Colonic mucosa (tissue), 4 donors: ENCODE measurements at regions not wholly inside any gene's neighbourhood (a gene's known extent, or its start where the extent isn't known, plus 50 kb on each side); places are given as distances from the start of the nearest gene placed in this dataset.

ENCODE experiments used
- DNase-seq: peaks from one replicate; pipeline ENCODE4 v3.0.0-alpha.2; 2020
- H3K27ac ChIP-seq: fragments of 200-600 bp; one replicate; pipeline ENCODE4 v1.8.0; 2021
- H3K27me3 ChIP-seq: fragments of 200-600 bp; one replicate; pipeline ENCODE4 v1.8.0; 2021
- H3K36me3 ChIP-seq: fragments of 200-600 bp; one replicate; pipeline ENCODE4 v1.8.0; 2021
- H3K4me1 ChIP-seq: fragments of 200-600 bp; one replicate; pipeline ENCODE4 v1.8.0; 2021; ENCODE audit warnings: mild to moderate bottlenecking
- H3K4me3 ChIP-seq: fragments of 200-600 bp; one replicate; pipeline ENCODE4 v1.8.0; 2021
- H3K9ac ChIP-seq, 2 donors: one replicate each; pipeline ENCODE4 v1.7.0; 2013; ENCODE audit warnings: control low read depth in 2 of 2, low read depth in 2 of 2, low read length in 2 of 2
- H3K9me3 ChIP-seq: fragments of 200-600 bp; one replicate; pipeline ENCODE4 v1.8.0; 2021
- intact Hi-C: fragments of 100-400 bp; cut with DNase I; formaldehyde crosslinking; loops from one replicate; pipeline ENCODE4 v1.14.1; 2022
- TF ChIP-seq, protein P1 (sequence below): fragments of 200-600 bp; IDR thresholded peaks from one replicate; pipeline ENCODE4 v1.8.0; 2022; ENCODE audit warnings: antibody characterized with exemption, mild to moderate bottlenecking
- donor health status: healthy.
- donor health status: DM: no; HTN: no; CAD: no.
- donor health status: DM: no; HTN: no; CAD: no.

- Histone ChIP-seq H3K4me1 (no peaks in the 10 kb centered on the region), H3K4me3 (no peak overlapping the region), H3K27ac (no peak overlapping the region), H3K27me3 (no peaks in the 10 kb centered on the region), H3K36me3 (no peaks in the 10 kb centered on the region), H3K9ac (no peak overlapping the region), H3K9me3 (no peaks in the 10 kb centered on the region)
- DNase-seq: no peak
- TF ChIP-seq, protein P1, sequence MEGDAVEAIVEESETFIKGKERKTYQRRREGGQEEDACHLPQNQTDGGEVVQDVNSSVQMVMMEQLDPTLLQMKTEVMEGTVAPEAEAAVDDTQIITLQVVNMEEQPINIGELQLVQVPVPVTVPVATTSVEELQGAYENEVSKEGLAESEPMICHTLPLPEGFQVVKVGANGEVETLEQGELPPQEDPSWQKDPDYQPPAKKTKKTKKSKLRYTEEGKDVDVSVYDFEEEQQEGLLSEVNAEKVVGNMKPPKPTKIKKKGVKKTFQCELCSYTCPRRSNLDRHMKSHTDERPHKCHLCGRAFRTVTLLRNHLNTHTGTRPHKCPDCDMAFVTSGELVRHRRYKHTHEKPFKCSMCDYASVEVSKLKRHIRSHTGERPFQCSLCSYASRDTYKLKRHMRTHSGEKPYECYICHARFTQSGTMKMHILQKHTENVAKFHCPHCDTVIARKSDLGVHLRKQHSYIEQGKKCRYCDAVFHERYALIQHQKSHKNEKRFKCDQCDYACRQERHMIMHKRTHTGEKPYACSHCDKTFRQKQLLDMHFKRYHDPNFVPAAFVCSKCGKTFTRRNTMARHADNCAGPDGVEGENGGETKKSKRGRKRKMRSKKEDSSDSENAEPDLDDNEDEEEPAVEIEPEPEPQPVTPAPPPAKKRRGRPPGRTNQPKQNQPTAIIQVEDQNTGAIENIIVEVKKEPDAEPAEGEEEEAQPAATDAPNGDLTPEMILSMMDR: no peak
- intact Hi-C loops: no loop called here
Measured at GRCh38 chr20:52760791-52761190, 211.4 kb upstream of the TSHZ2 start.

DNA sequence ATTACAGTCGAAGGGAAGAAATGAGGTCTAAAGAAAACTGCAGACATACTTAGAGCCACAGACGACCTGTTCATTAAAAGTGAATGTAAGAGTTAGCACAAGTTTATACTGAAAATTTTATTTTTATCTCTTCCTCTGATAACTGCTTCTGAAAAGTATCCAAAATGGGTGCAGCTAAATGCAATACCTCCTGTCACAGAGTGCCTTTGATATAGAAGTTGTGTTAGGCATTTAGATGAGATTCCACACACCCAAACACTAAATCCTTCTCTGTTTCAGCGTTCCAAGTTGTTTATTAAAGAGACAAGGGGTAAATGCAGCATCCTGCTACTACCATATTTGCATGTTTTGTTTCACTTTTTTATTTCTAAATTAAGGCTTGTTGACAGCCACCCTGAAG lies 214.7 kb upstream of the TSHZ2 start:
- no peak overlapping the region for H3K9ac ChIP-seq
- H3K27me3 ChIP-seq: no peaks in the 10 kb centered on the region
- DNase-seq: no peak
- intact Hi-C loops: no loop called here
- no peaks in the 10 kb centered on the region for H3K36me3 ChIP-seq
- no peaks in the 10 kb centered on the region for H3K4me1 ChIP-seq
- no peaks in the 10 kb centered on the region for H3K9me3 ChIP-seq
- no peak overlapping the region for H3K27ac ChIP-seq
- H3K4me3 ChIP-seq: no peak overlapping the region
- TF ChIP-seq, protein P1: no peak

- DNase-seq: no peak
- Histone ChIP-seq H3K36me3 (no peaks in the 10 kb centered on the region), H3K4me3 (no peak overlapping the region), H3K4me1 (no peaks in the 10 kb centered on the region), H3K9ac (no peak overlapping the region), H3K27me3 (no peaks in the 10 kb centered on the region), H3K9me3 (no peaks in the 10 kb centered on the region), H3K27ac (no peak overlapping the region)
- intact Hi-C loops: no loop called here
- TF ChIP-seq, protein P1: no peak
Measured at GRCh38 chr20:52755744-52756143, 216.4 kb upstream of the TSHZ2 start.

DNA sequence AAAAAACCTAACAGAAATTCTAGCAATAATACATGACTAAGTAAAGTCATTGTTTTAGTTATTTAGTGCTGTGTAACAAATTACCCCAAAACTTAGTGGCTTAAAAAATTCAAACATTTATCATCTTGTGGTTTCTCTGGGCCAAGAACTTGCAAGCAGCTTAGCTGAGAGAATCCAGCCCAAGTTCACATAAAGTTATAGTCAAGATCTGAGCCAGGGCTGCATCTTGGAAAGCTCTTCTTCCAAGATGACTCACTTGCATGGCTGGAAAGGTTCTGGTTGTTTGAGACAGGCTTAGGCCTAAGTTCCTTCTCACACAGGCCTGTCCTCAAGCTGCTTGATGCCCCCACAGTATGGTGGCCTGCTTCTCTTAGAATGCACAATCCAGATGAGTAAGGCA lies 217.8 kb upstream of the TSHZ2 start:
- TF ChIP-seq, protein P1: no peak
- Histone ChIP-seq H3K4me1 (no peaks in the 10 kb centered on the region), H3K9ac (no peak overlapping the region), H3K36me3 (no peaks in the 10 kb centered on the region), H3K9me3 (no peaks in the 10 kb centered on the region), H3K27ac (no peak overlapping the region), H3K4me3 (no peak overlapping the region), H3K27me3 (no peaks in the 10 kb centered on the region)
- no peak for DNase-seq
- intact Hi-C loops: no loop called here

GRCh38 chr20:52752023-52752422 lies 220.1 kb upstream of the TSHZ2 start:
- H3K27me3 ChIP-seq: no peaks in the 10 kb centered on the region
- no peak for DNase-seq
- intact Hi-C loops: no loop called here
- H3K4me3 ChIP-seq: no peak overlapping the region
- TF ChIP-seq, protein P1: no peak
- no peak overlapping the region for H3K9ac ChIP-seq
- H3K36me3 ChIP-seq: no peaks in the 10 kb centered on the region
- H3K9me3 ChIP-seq: no peaks in the 10 kb centered on the region
- no peak overlapping the region for H3K27ac ChIP-seq
- no peaks in the 10 kb centered on the region for H3K4me1 ChIP-seq

DNA sequence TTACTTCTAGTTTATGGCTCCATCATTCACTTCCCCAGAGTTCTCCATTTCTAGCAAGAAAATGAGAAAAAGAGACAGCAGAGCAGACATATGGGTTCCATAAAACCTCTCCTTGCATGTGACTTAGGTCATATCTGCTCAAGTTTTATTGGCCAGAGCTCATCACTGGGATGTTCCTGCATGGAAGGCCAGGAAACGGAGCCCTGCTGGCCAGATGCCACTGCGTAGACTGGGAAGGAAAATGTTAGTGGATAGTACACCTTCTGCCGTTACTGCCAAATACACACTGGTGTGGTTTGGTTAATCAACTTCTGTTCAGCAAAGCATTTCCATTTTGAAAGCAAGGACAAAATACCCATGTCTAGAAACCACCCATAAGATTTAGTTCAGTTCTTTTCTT lies 220.6 kb upstream of the TSHZ2 start:
- Histone ChIP-seq H3K27me3 (no peaks in the 10 kb centered on the region), H3K9ac (no peak overlapping the region), H3K4me1 (no peaks in the 10 kb centered on the region), H3K36me3 (no peaks in the 10 kb centered on the region), H3K27ac (no peak overlapping the region), H3K9me3 (no peaks in the 10 kb centered on the region), H3K4me3 (no peak overlapping the region)
- no peak for DNase-seq
- intact Hi-C loops: no loop called here
- TF ChIP-seq, protein P1: no peak
